BJ (cell line): ENCODE measurements at regions not wholly inside any gene's neighbourhood (a gene's known extent, or its start where the extent isn't known, plus 50 kb on each side); places are given as distances from the start of the nearest gene placed in this dataset.

Experiments
- CTCF ChIA-PET: fragments of 350-600 bp; formaldehyde crosslinking; extraction: SDS; loops from one replicate; lab custom pipeline; 2021; ENCODE audit warnings: antibody characterized with exemption, inconsistent platforms; lab: Yijun Ruan, JAX
- POLR2A ChIA-PET: fragments of 300-600 bp; sonication (Branson Sonifier 250); formaldehyde crosslinking; extraction: SDS; loops from one replicate; lab custom pipeline; 2021; ENCODE audit warnings: antibody characterized with exemption; lab: Charles Lee
- DNase-seq: peaks from one replicate; pipeline ENCODE4 v3.0.0-alpha.2; 2011; ENCODE audit warnings: low read depth
- H3K27me3 ChIP-seq: 2 replicates; pipeline ENCODE4 v1.6.0; 2011; ENCODE audit warnings: low read length; ENCODE audit not compliant: control insufficient read depth, insufficient read depth
- H3K36me3 ChIP-seq: 2 replicates; pipeline ENCODE4 v1.5.1; 2011; ENCODE audit warnings: low read length; ENCODE audit not compliant: control insufficient read depth, insufficient read depth
- H3K4me3 ChIP-seq: 2 replicates; pipeline ENCODE4 v1.5.1; 2011; ENCODE audit warnings: low read depth, mild to moderate bottlenecking, control low read depth, low read length
- TF ChIP-seq, protein P1 (sequence below): IDR thresholded peaks from 2 replicates; pipeline ENCODE4 v1.5.1; 2011; ENCODE audit warnings: low read depth, mild to moderate bottlenecking, control low read depth, inconsistent platforms, low read length, moderate library complexity; ENCODE audit not compliant: insufficient read depth

DNA sequence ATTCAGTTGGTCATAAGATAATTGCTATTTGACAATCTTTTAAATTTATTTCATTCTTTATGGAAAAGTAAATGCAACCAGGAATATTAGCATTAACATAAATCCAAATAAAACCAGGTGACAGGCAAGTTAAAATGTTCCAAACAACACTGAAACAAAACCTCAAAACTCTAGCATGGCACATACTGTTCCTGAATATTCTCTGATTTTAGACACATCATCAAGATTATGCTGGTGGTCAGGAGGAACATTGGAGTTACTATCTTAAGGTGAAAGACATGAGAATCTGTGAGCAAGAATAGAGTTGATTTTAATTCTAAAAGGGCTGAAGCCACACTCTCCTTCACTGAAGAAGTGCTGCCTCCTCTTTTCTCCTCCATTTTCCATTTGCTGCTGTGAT lies 421.0 kb upstream of the THBS1 start:
- POLR2A ChIA-PET = interaction anchor here (0.6 kb wide), 1 partner anchor 21 kb away, joined by 3 read pairs; no protein-coding TSS in a partner anchor
- no peak for DNase-seq
- CTCF ChIA-PET = no interaction called here
- no peaks in the 10 kb centered on the region for H3K36me3 ChIP-seq
- TF ChIP-seq, protein P1, sequence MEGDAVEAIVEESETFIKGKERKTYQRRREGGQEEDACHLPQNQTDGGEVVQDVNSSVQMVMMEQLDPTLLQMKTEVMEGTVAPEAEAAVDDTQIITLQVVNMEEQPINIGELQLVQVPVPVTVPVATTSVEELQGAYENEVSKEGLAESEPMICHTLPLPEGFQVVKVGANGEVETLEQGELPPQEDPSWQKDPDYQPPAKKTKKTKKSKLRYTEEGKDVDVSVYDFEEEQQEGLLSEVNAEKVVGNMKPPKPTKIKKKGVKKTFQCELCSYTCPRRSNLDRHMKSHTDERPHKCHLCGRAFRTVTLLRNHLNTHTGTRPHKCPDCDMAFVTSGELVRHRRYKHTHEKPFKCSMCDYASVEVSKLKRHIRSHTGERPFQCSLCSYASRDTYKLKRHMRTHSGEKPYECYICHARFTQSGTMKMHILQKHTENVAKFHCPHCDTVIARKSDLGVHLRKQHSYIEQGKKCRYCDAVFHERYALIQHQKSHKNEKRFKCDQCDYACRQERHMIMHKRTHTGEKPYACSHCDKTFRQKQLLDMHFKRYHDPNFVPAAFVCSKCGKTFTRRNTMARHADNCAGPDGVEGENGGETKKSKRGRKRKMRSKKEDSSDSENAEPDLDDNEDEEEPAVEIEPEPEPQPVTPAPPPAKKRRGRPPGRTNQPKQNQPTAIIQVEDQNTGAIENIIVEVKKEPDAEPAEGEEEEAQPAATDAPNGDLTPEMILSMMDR = no peak
- no peaks in the 10 kb centered on the region for H3K27me3 ChIP-seq
- H3K4me3 ChIP-seq = no peak overlapping the region

DNA sequence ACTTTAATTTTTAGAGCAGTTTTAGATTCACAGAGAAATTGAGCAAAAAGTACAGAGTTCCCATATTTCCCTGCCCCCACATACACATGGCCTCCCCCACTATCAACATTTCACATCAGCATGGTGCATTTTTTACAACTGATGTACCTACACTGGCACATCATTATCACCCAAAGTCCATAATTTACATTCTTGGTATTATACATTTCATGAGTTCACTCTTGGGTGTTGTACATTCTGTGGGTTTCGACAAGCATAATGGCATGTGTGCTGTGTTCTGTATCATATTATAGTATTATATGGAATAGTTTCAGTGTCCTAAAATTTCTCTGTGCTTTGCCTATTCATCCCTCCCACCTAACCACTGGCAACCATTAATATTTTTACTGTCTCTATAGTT lies 419.8 kb upstream of the THBS1 start:
- no peak overlapping the region for H3K4me3 ChIP-seq
- no peaks in the 10 kb centered on the region for H3K36me3 ChIP-seq
- POLR2A ChIA-PET = no interaction called here
- DNase-seq = no peak
- TF ChIP-seq, protein P1 = no peak
- CTCF ChIA-PET = no interaction called here
- H3K27me3 ChIP-seq = no peaks in the 10 kb centered on the region

DNA sequence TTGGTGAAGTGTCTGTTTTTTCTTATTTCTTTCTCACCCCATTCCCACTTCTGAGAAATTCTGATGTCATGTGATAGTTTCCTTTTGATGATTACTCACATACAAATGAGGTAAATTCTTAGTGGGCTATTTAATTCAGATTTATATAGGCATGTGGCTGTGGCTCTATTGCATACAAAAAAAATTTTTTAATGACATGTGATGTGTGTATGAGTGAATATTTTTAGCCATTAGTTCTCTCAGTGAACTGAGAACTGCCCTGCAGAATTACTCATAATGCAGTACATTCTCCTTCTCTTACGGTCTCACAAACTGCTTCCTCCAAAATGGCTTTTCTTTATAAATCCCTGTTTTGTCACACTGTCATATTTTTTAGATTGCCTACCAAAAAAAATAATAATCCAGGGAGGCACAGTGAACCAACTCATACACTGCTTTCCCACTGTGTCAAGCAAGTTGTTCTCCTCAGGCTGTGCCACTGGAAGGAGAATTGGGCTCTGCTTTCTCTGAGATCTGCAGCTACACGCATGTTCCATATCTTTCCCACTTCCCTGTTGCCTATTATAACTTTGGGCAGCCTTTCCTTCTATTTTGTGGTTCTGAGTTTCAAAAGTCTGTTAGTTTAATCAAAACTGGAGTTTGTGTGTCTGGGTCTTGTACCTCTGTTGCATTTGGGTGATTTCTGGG lies 415.7 kb upstream of the THBS1 start:
- no peak for DNase-seq
- ChIA-PET CTCF (interaction anchor here (1.5 kb wide), 1 partner anchor 14 kb away, joined by 3 read pairs; no protein-coding TSS in a partner anchor), POLR2A (no interaction called here)
- TF ChIP-seq, protein P1 = no peak
- Histone ChIP-seq H3K4me3 (no peak overlapping the region), H3K36me3 (no peaks in the 10 kb centered on the region), H3K27me3 (no peaks in the 10 kb centered on the region)

DNA sequence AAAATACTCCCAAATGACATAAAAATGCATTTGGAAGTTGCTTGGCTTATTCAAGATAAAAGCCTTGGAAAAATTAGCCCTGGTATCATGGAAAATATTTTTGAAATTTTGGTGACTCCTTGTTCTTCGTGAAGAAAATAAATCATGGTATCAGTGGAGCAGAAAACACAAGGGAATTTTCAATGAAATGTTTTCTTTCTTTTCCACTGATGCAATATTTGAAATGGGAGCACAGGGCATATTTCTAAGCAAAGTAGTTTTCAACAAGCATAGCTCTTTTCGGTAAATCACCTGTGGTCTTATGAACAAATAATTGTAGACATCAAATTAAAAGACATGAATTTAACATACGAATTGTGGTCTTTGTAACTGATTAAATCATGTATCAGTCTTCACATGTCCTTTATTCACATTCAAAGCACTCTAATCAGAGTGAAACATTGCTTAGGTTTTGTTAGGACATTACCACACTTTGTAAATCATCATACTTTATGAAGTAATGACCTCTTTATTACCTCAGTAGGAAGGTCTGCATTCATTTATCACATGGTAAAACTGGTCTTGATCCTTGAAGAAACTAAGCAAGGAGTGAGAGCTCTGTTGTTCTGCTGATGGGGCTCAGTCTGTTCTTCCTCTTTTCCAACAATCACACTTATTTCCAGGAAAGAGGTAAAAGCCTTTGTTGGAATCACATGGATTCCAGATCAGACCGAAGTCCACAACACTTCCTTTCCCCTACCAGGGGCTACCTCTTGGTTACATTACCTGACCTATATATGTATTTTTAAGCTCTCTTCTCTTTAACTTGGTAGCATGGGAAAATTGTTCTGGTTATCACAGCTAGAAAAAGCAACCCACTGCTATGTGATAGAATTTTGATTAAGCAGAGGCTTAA lies 413.5 kb upstream of the THBS1 start:
- POLR2A ChIA-PET = interaction anchor here (0.6 to 1.5 kb wide), 4 partner anchors 21 to 453 kb away, joined by 3 to 5 read pairs (median 4); no protein-coding TSS in a partner anchor
- CTCF ChIA-PET = interaction anchor here (0.6 to 1.4 kb wide), 6 partner anchors 16 to 1223 kb away, joined by 3 to 4 read pairs (median 3); no protein-coding TSS in a partner anchor
- TF ChIP-seq, protein P1 = no peak
- no peaks in the 10 kb centered on the region for H3K27me3 ChIP-seq
- no peak overlapping the region for H3K4me3 ChIP-seq
- no peak for DNase-seq
- H3K36me3 ChIP-seq = no peaks in the 10 kb centered on the region

DNA sequence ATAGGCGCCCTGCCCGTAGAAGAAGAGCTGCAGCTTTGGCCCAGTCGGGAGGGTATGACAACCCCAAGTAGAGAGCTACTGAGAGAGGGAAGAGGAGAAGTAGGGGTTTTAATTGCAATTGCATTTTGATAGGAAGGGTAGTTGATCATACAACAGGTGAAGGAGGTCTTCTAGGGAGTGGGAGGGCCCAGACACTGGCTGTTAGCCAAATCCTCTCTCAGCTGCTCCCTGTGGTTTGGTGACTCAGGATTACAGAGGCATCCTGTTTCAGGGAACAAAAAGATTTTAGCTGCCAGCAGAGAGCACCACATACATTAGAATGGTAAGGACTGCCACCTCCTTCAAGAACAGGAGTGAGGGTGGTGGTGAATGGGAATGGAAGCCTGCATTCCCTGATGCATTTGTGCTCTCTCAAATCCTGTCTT lies 408.9 kb upstream of the THBS1 start:
- Histone ChIP-seq H3K4me3 (no peak overlapping the region), H3K36me3 (no peaks in the 10 kb centered on the region), H3K27me3 (no peaks in the 10 kb centered on the region)
- ChIA-PET POLR2A (interaction anchor here (0.5 to 1.1 kb wide), 2 partner anchors 24 to 112 kb away, joined by 3 to 5 read pairs; no protein-coding TSS in a partner anchor), CTCF (interaction anchor here (0.6 to 1.9 kb wide), 14 partner anchors 17 to 410 kb away, joined by 3 to 15 read pairs (median 4); partner anchors contain the start of gene THBS1)
- TF ChIP-seq, protein P1 = peak; percentile 41
- peak; percentile 86 for DNase-seq
